Esophagus mucosa (tissue), 1 donor: ENCODE measurements at regions not wholly inside any gene's neighbourhood (a gene's known extent, or its start where the extent isn't known, plus 50 kb on each side); places are given as distances from the start of the nearest gene placed in this dataset.
A peak's percentile ranks its signal among the peaks of the same experiment; 100 is the strongest.

Experiments used
- ATAC-seq: fragments of 200-7000 bp; cut with Tn5 transposase; one replicate; pipeline ENCODE4 v1.9.1; 2020
- donor health status: DM: yes; HTN: yes; CAD: no.

GRCh38 chr2:190785334-190785733 is 95.3 kb upstream of the GLS start:
- ATAC-seq, result no peak

GRCh38 chr2:190786404-190787166 is 94.0 kb upstream of the GLS start:
- ATAC-seq, result no peak

DNA sequence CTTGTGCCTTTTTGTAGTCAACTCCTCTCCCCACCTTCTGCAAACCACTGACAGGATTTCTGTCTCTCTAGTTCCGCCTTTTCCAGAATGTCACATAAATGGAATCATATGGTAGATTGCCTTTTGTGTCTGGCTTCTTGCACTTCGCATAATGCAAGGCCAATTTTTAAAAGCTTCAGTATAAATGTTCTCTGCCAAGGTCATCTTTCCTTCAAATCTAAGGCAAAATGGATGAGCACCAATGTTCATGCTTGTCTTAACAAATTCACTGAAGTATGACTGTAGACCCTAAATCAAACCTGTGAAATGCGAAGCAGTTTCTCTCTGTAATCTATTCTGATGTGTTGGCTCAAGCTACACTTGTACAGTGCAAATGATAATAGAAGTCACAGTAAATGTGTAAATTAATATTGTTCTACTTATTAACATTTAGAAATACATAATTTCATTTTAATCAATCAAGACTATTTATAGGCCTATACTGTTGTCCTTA is 92.8 kb upstream of the GLS start:
- ATAC-seq, result no peak

DNA sequence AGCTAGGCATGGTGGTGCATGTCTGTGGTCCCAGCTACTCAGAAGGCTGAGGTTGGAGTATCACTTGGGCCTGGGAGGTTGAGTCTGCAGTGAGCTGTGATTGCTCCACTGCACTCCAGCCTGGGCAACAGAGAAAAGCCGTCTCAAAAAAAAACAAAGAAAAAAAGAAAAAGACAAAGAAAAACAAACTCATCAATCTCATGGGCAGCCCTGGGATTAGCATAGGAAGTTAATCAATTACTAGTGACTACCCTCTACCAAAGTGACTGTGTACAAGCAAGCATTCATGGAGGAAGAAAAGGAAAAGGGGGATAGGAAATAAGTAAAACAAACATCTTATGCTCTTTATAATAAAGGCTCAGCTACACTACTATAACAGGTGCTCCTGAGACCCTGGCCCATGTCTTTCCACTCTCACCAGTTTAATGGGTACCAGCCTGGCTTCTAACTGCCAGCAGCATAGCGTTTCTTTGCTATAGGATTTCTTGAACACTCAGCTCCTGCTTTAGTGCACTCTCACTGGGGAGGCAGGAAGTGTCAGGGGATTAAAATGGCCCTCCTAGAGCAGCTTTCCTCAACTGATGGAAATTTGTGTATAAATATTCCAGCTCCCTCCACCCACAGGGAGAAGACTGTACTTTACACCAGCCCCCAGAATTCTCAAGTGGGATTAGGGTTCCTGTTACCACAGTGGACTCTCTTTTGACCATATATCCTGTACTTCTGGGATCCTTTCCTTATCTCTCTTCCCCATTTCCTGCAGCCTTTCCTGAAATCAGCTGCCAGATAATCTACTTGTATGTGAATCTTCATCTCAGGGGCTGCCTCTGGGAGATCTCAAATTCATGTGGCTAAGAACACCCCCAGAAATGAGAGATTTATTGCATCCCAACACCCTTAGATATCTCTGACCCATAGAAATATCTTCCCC is 91.3 kb upstream of the GLS start:
- no peak for ATAC-seq

- peak; percentile 74 for ATAC-seq
These were observed 89.2 kb upstream of the GLS start for GRCh38 chr2:190791347-190791975.

DNA sequence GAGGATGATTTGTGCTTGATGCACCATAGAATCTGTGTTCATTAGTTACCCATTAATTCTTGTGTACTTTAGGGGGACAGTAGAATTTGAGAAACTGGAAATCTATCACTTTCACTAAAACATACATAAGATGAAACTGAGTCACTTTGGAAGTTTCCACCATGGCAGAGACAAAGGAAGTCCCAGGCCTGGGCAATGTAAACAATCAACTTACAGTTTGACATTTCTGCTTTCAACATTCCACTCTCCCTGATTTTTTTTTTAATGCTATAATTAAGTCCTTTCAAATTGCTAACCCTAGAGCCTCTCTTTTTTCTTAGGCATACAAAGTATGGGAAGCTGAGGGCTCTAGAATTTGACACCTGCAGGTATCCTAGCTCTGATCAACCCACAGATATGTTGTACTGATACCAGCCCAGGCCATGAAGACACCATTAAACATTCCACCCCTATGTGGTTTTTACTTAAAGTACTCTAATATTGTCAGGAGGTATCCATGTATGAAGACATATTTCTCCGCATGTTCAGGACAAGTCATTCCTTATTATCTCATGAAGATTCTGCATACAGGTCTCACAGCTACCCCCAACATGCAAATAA is 88.5 kb upstream of the GLS start:
- no peak for ATAC-seq

- no peak for ATAC-seq
These were observed 87.4 kb upstream of the GLS start for GRCh38 chr2:190792956-190793888.

DNA sequence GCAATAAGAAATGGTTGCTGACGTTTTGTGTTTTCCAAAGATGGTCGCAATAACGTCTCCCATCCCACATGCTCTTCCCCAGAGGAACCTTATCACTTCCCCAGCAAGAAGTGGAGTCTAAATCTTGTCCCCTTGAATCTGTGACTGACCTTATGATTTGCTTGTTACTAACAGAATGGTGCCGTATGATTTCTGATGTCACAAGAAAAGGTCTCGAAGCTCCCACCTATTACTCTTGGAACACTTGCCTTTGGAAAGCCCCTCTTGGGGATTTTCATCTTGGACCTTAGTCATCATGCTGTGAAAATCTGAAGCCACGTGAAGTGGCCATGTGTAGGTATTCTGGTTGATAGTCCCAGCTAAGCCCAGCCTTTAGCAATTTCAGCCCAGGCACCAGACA is 86.2 kb upstream of the GLS start:
- no peak for ATAC-seq

DNA sequence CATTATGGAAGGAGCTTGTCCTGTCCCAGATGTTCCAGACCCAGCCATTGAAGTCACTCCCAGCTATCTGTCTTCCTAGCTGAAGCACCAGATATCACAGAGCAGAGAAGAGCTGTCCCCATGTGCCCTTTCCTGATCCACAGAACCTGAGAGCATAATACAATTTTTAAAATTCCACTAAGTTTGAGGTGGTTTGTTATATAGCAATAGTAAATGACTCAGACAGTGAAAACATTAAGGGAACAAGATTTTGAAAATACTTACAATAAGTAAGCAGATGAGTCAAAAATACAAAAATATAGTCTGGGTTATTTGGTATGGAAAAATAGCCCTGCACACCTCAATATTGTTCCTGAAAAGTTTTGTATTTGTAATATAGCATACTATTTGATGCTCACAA is 85.8 kb upstream of the GLS start:
- no peak for ATAC-seq

DNA sequence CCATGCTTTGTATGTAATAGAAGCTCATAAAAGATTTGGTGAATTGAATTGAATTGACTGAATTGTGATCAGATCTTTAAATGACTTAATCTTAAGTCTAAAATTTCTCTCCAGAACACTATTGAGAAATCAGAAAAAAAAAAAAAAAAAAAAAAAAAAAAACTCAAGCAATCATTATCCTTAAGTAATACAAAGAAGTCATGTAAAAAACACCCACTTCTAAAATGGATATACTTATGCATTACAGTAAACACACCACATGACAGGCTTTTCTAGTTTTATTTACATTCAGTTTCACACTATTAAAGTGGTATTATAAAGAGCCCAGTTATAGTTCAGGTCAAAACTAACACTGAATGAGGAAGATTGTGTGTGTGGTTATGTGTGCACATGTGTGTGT is 84.9 kb upstream of the GLS start:
- ATAC-seq, result no peak

GRCh38 chr2:190799999-190800398 is 80.6 kb upstream of the GLS start:
- no peak for ATAC-seq

DNA sequence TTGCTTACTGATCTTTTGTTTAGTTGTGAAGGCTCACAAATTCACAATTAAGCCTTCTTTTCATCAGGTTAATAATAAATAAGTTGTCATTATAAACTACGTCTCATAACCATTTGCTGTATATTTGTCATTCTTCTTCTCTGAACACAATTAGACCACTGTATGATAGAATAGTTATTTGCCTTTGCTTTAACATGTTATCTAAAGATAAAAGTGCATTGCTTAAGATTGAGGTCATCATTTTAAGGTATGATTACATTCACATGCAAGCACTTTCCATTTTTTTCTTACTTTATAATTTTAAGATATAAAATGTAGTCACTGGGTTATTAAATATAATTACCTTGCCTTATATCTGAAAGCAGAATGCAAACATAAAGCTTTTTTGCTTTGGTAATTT is 80.1 kb upstream of the GLS start:
- ATAC-seq, result no peak

- ATAC-seq, result no peak
These were observed 78.5 kb upstream of the GLS start for GRCh38 chr2:190802129-190802528.

GRCh38 chr2:190802626-190803209 is 77.9 kb upstream of the GLS start:
- ATAC-seq, result no peak

DNA sequence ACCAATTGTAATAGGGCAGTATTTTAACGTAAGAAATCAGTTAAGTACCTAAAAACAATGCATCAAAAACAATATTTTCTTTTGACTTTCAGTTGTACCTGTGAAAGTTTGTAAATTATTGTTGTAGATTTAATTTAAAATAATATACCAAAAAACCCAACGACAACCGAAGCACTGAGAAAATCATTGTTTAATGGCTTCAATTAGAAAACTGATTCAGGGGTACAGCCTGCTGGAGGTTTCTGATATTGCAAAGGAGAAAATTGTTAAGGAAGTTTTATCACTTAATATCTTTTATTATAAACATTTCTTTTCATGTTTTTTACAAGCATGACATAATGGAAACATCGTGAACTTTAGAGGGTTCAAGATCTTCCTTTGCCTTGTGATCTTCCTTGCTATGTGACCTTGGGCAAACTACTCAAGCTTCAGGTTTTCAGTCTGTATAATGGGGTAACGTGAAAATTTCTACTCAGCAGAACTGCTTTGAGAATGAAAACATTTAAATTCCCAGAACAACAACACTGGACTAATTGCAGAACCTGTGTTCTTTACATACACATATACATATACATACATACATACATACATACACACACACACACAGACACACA is 76.3 kb upstream of the GLS start:
- no peak for ATAC-seq

GRCh38 chr2:190805126-190805525 is 75.5 kb upstream of the GLS start:
- no peak for ATAC-seq

- ATAC-seq, result no peak
These were observed 74.8 kb upstream of the GLS start for GRCh38 chr2:190805843-190806242.

- no peak for ATAC-seq
These were observed 72.7 kb upstream of the GLS start for GRCh38 chr2:190807886-190808285.

DNA sequence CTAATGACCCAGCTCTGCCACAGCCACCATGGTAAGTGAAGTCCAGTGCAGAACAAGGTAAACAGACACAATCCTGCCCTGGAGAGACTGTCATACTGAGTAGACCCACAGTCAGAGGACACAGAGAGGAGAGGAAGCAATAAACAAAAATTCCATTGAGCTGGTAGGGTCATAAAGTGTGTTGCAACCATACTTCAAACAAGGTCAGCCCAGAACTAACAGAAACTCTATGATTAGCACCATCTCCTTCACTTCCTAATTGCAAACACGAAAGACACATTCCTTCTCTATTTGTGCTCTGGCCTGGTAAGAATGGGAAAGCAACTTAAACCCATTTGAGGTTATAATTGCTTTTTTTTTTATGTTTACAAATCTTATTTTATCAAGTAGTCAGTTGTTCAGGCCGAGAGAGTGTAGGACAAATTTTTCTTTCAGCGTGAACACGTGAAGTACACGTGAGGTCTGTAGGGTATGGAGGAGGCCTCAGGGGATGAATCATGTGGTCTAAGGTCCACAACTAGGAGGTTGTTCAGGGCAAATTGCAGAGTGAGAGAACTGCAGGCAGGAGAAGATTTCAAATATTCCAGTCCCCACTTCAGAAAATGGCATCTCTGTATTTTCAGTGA is 71.4 kb upstream of the GLS start:
- no peak for ATAC-seq

DNA sequence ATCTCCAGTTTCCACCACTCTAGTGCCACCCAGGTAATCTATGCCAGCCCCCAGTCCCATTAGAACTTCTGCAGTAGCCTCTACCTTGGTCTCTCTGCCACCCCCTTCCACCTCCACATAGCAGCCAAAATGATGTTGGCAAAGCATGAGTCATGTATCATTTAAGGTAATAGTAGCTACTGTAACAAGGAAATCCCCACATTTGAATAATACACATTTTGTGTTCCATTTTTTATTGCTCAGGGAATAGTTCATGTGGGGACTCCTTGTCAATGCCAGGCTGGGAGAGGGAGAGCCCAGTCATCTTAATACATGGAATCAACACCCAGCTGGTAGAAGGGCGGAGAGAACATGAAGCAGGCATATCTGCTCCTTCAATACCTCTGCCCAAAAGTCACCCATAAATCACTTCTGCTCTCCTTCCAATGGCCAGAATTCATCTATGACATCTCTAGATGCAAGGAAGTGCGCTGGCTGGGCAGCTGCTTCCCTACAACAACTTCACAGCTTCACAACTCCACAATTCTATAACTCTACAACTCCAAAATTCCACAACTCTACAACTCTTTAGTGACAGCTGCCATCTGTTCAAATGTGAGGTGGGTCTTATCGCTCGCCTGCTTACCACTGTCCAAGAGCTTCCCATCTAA is 70.6 kb upstream of the GLS start:
- ATAC-seq, result no peak
